DMS114 treated with DMSO at 0.1 percent for 48 hours (cell line): ENCODE measurements at regions not wholly inside any gene's neighbourhood (a gene's known extent, or its start where the extent isn't known, plus 50 kb on each side); places are given as distances from the start of the nearest gene placed in this dataset.

ENCODE experiments used
- DNase-seq: peaks from one replicate; lab custom pipeline; 2025; ENCODE audit not compliant: unreplicated experiment; lab: John Stamatoyannopoulos, UW

- DNase-seq: peak; percentile 67
Observed at GRCh38 chr12:4030929-4031702, 157.9 kb upstream of the PARP11 start.

GRCh38 chr12:4027412-4027811 is 154.2 kb upstream of the PARP11 start:
- DNase-seq: no peak

GRCh38 chr12:4026517-4026916 is 153.3 kb upstream of the PARP11 start:
- no peak for DNase-seq

GRCh38 chr12:4026020-4026358 is 152.8 kb upstream of the PARP11 start:
- DNase-seq: no peak

- DNase-seq: no peak
Observed at GRCh38 chr12:4025181-4026019, 152.2 kb upstream of the PARP11 start.

GRCh38 chr12:4024701-4025100 is 151.5 kb upstream of the PARP11 start:
- no peak for DNase-seq

GRCh38 chr12:4015225-4016091 is 142.3 kb upstream of the PARP11 start:
- no peak for DNase-seq

GRCh38 chr12:4014858-4015224 is 141.6 kb upstream of the PARP11 start:
- no peak for DNase-seq

GRCh38 chr12:4014444-4014843 is 141.2 kb upstream of the PARP11 start:
- no peak for DNase-seq

GRCh38 chr12:4012977-4013968 is 140.1 kb upstream of the PARP11 start:
- no peak for DNase-seq

- DNase-seq: no peak
Observed at GRCh38 chr12:4012073-4012472, 138.9 kb upstream of the PARP11 start.

- no peak for DNase-seq
Observed at GRCh38 chr12:4011597-4011996, 138.4 kb upstream of the PARP11 start.

- no peak for DNase-seq
Observed at GRCh38 chr12:4009979-4010704, 136.9 kb upstream of the PARP11 start.

- no peak for DNase-seq
Observed at GRCh38 chr12:4006743-4007142, 133.5 kb upstream of the PARP11 start.

- no peak for DNase-seq
Observed at GRCh38 chr12:4005851-4006430, 132.7 kb upstream of the PARP11 start.

GRCh38 chr12:4003576-4003975 is 130.4 kb upstream of the PARP11 start:
- DNase-seq: no peak

- no peak for DNase-seq
Observed at GRCh38 chr12:4002601-4003000, 129.4 kb upstream of the PARP11 start.

GRCh38 chr12:4001841-4002240 is 128.6 kb upstream of the PARP11 start:
- DNase-seq: no peak

GRCh38 chr12:4001031-4001430 is 127.8 kb upstream of the PARP11 start:
- no peak for DNase-seq
